Astrocyte (in vitro differentiated cells and primary cell): ENCODE measurements at regions not wholly inside any gene's neighbourhood (a gene's known extent, or its start where the extent isn't known, plus 50 kb on each side); places are given as distances from the start of the nearest gene placed in this dataset.

Experiments
- CTCF ChIP-seq: IDR thresholded peaks from 2 replicates; pipeline ENCODE4 v1.5.1; 2011; ENCODE audit warnings: low read depth, mild to moderate bottlenecking, inconsistent platforms, low read length, moderate library complexity; ENCODE audit not compliant: insufficient read depth
- EZH2 ChIP-seq: IDR thresholded peaks from 2 replicates; pipeline ENCODE4 v1.6.1; 2012; ENCODE audit warnings: mild to moderate bottlenecking, low read length, inconsistent platforms; ENCODE audit not compliant: insufficient read depth

- no peak for TF ChIP-seq CTCF
- no peak for TF ChIP-seq EZH2
These were observed 211.8 kb upstream of the FOXK1 start for GRCh38 chr7:4470246-4470645.
